ENCODE measurements at regions not wholly inside any gene's neighbourhood (a gene's known extent, or its start where the extent isn't known, plus 50 kb on each side); places are given as distances from the start of the nearest gene placed in this dataset.

GRCh38 chr1:172926070-172926469, 124.7 kb downstream of the TNFSF18 start:
- no peak overlapping the region for H3K4me3 ChIP-seq (ENCODE audit: severe bottlenecking)
- ATAC-seq (ENCODE audit: low read depth) (no peak), DNase-seq (ENCODE audit: low spot score) (no peak)
- no peak overlapping the region for H3K27ac ChIP-seq (ENCODE audit: poor library complexity, severe bottlenecking)
- no peaks in the 10 kb centered on the region for H3K27me3 ChIP-seq (ENCODE audit: insufficient read depth, poor library complexity, severe bottlenecking)
- H3K36me3 ChIP-seq (ENCODE audit: low read depth) = no peaks in the 10 kb centered on the region
- H3K4me1 ChIP-seq (ENCODE audit: insufficient read depth, poor library complexity, severe bottlenecking) = peaks cover 22% of the 10 kb centered on the region
- H3K9me3 ChIP-seq (ENCODE audit: severe bottlenecking) = no peaks in the 10 kb centered on the region
- TF ChIP-seq CTCF (IDR thresholded peaks at IDR 0.05; ENCODE audit: poor library complexity, severe bottlenecking) = no peak

- Histone ChIP-seq H3K27me3 (ENCODE audit: insufficient read depth, poor library complexity, severe bottlenecking) (no peaks in the 10 kb centered on the region), H3K4me3 (ENCODE audit: severe bottlenecking) (no peak overlapping the region)
- no peak for DNase-seq (ENCODE audit: low spot score)
These were observed 122.3 kb downstream of the TNFSF18 start for GRCh38 chr1:172928412-172928811.

GRCh38 chr1:172929006-172929405, 121.7 kb downstream of the TNFSF18 start:
- Histone ChIP-seq H3K27me3 (ENCODE audit: insufficient read depth, poor library complexity, severe bottlenecking) (no peaks in the 10 kb centered on the region), H3K27ac (ENCODE audit: poor library complexity, severe bottlenecking) (peak overlapping the region; percentile 83), H3K4me1 (ENCODE audit: insufficient read depth, poor library complexity, severe bottlenecking) (peaks cover 40% of the 10 kb centered on the region), H3K9me3 (ENCODE audit: severe bottlenecking) (no peaks in the 10 kb centered on the region), H3K4me3 (ENCODE audit: severe bottlenecking) (no peak overlapping the region), H3K36me3 (ENCODE audit: low read depth) (no peaks in the 10 kb centered on the region)
- TF ChIP-seq CTCF (IDR thresholded peaks at IDR 0.05; ENCODE audit: poor library complexity, severe bottlenecking) = no peak
- no peak for DNase-seq (ENCODE audit: low spot score)
- peak; percentile 43 for ATAC-seq (ENCODE audit: low read depth)

More at GRCh38 chr1:172928412-172928811, 122.3 kb downstream of the TNFSF18 start:
- no peaks in the 10 kb centered on the region for H3K36me3 ChIP-seq (ENCODE audit: low read depth)
- no peak for TF ChIP-seq CTCF (IDR thresholded peaks at IDR 0.05; ENCODE audit: poor library complexity, severe bottlenecking)
- peak; percentile 86 for ATAC-seq (ENCODE audit: low read depth)
- no peaks in the 10 kb centered on the region for H3K9me3 ChIP-seq (ENCODE audit: severe bottlenecking)
- H3K27ac ChIP-seq (ENCODE audit: poor library complexity, severe bottlenecking) = peak overlapping the region; percentile 83
- peaks cover 34% of the 10 kb centered on the region for H3K4me1 ChIP-seq (ENCODE audit: insufficient read depth, poor library complexity, severe bottlenecking)

- Histone ChIP-seq H3K27me3 (ENCODE audit: insufficient read depth, poor library complexity, severe bottlenecking) (no peaks in the 10 kb centered on the region), H3K27ac (ENCODE audit: poor library complexity, severe bottlenecking) (peak overlapping the region; percentile 83), H3K9me3 (ENCODE audit: severe bottlenecking) (no peaks in the 10 kb centered on the region), H3K4me3 (ENCODE audit: severe bottlenecking) (no peak overlapping the region), H3K4me1 (ENCODE audit: insufficient read depth, poor library complexity, severe bottlenecking) (peaks cover 51% of the 10 kb centered on the region), H3K36me3 (ENCODE audit: low read depth) (no peaks in the 10 kb centered on the region)
- no peak for DNase-seq (ENCODE audit: low spot score)
- ATAC-seq (ENCODE audit: low read depth) = no peak
- no peak for TF ChIP-seq CTCF (IDR thresholded peaks at IDR 0.05; ENCODE audit: poor library complexity, severe bottlenecking)
These were observed 120.6 kb downstream of the TNFSF18 start for GRCh38 chr1:172930142-172930541.

GRCh38 chr1:172931340-172931739, 119.4 kb downstream of the TNFSF18 start:
- H3K27ac ChIP-seq (ENCODE audit: poor library complexity, severe bottlenecking) = no peak overlapping the region

More at GRCh38 chr1:172931340-172931739, 119.4 kb downstream of the TNFSF18 start:
- ATAC-seq (ENCODE audit: low read depth) (no peak), DNase-seq (ENCODE audit: low spot score) (no peak)
- TF ChIP-seq CTCF (IDR thresholded peaks at IDR 0.05; ENCODE audit: poor library complexity, severe bottlenecking) = no peak
- no peaks in the 10 kb centered on the region for H3K36me3 ChIP-seq (ENCODE audit: low read depth)
- H3K4me1 ChIP-seq (ENCODE audit: insufficient read depth, poor library complexity, severe bottlenecking) = peaks cover 51% of the 10 kb centered on the region
- no peaks in the 10 kb centered on the region for H3K9me3 ChIP-seq (ENCODE audit: severe bottlenecking)
- H3K4me3 ChIP-seq (ENCODE audit: severe bottlenecking) = no peak overlapping the region
- no peaks in the 10 kb centered on the region for H3K27me3 ChIP-seq (ENCODE audit: insufficient read depth, poor library complexity, severe bottlenecking)
